KG1 (cell line): ENCODE measurements at regions not wholly inside any gene's neighbourhood (a gene's known extent, or its start where the extent isn't known, plus 50 kb on each side); places are given as distances from the start of the nearest gene placed in this dataset.
"Not testable (repeated sequence)": the region's sequence is repeated elsewhere in the genome, so short reads cannot be mapped to it uniquely, and the experiment has no call there.

Experiments
- DNase-seq: peaks from one replicate; lab custom pipeline; 2025; lab: John Stamatoyannopoulos, UW

DNA sequence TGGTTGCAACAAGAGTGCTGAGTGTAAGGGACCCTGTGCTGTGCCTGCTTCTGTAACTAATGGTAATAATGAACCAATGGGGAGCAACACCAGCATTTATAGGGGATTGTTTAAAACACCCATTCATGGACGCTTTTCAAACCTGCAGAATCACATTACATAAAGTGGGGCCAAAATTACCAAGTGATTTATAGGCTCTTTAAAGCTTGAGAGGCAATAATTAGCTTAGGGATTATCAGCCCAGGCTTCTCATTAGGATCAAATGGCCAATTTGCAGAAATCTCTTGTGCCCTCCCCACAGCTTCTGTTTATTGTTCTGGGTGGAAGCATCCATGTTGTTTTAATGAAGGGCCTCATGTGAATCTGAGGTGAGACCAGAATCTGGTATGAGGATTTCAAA, 125.5 kb downstream of the ZNF486 start:
- DNase-seq: not testable (repeated sequence)

DNA sequence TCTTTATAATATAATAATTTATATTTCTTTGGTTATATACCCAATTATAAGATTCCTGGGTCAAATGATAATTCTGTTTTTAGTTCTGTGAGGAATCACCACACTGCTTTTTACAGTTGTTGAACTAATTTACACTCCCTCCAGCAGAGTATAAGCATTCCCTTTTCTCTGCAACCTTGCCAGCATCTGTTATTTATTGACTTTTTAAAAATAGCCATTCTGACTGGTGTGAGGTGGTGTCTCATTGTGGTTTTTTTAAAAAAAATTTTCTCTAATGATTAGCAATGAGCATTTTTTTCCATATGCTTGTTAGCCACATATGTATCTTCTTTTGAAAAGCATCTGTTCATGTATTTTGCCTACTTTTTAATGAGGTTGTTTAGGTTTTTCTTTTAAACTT, 122.2 kb downstream of the ZNF486 start:
- DNase-seq: no peak

DNA sequence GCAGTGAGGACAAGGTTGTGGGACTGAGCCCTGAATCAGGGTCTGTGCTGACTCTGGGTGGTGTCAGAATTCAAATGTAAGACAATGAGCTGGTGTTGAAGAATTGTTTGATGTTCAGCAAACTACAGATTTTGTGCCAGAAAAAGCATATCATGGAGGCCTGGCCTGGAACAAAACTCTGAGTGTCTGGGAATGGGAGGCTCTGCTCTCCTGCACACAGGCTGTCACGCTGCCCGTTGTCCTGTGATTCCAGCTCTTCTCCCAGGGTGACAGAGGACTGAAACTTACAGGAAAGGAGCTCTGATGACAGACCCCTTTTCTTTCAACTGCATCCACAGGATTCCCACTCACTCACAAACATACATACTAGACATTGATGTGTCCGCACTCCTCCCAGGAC, 120.1 kb downstream of the ZNF486 start:
- no peak for DNase-seq

DNA sequence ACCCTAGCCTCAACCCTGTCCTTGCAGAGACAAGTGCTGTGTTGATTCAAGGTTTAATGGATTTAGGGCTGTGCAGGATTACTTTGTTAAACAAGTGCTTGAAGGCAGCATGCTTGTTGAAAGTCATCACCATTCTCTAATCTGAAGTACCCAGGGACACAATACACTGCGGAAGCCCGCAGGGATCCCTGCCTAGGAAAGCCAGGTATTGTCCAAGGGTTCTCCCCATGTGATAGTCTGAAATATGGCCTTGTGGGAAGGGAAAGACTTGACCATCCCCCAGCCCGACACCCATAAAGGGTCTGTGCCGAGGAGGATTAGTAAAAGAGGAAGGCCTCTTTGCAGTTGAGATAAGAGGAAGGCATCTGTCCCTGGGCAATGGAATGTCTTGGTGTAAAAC, 118.9 kb downstream of the ZNF486 start:
- not testable (repeated sequence) for DNase-seq

DNA sequence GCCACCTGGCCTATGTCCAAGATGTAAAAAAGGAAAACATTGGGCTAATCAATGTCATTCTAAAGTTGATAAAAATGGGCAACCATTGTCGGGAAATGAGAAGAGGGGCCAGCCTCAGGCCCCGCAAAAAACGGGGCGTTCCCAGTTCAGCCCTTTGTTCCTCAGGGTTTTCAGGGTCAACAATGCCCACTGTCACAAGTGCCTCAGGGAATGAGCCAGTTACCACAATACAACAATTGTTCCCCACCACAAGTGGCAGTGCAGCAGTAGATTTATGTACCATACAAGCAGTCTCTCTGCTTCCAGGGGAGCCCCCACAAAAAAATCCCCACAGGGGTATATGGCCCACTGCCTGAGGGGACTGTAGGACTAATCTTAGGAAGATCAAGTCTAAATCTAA, 112.5 kb downstream of the ZNF486 start:
- no peak for DNase-seq

DNA sequence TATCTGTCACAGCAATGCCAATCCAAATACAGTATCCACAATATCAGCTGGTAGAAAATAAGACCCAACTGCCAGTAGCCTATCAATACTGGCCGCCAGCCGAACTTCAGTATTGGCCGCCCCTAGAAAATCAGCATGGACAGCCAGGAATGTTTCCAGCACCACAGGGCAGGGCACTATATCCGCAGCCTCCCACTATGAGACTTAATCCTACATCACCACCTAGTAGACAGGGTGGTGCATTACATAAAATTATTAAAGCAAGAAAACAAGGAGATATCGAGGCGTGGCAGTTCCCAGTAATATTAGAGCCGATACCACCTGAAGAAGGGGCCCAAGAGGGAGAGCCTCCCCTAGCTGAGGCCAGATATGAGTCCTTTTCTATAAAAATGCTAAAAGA, 111.3 kb downstream of the ZNF486 start:
- DNase-seq: no peak

DNA sequence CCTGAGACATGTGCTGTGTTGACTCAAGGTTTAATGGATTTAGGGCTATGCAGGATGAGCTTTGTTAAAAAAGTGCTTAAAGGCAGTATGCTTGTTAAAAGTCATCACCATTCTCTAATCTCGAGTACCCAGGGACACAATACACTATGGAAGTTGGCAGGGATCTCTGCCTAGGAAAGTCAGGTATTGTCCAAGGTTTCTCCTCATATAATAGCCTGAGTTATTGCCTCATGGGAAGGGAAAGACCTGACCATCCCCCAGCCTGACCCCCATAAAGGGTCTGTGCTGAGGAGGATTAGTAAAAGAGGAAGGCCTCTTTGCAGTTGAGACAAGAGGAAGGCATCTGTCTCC, 109.7 kb downstream of the ZNF486 start:
- not testable (repeated sequence) for DNase-seq

DNA sequence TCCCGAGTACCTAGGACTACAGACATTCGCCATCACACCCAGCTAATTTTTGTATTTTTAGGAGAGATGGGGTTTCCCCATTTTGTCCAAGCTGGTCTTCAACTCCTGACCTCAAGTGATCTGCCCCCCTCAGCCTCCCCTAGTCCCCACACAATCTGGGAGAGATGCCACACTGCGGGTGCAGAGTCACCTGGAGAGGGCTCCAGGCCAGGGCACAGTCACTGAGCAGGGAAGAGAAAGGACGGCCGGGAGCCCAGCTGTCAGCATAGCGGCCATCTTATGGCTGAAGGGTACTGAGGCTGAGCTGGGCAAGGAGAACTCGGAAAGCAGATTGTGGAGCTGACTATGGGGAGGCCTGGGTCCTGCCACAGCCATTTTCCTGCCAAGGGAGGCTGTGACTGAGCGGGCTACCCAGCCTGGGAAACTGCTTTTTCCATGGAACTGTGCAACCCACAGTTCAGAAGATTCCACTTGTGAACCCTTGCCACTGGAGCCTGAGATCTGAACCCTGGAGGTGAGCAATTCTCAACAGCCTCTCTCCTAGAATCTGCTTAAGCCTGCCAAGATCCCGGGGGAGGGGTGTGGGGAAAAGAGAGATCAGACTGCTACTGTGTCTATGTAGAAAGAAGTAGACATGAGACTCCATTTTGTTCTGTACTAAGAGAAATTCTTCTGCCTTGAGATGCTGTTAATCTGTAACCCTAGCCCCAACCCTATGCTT, 109.2 kb downstream of the ZNF486 start:
- no peak for DNase-seq

DNA sequence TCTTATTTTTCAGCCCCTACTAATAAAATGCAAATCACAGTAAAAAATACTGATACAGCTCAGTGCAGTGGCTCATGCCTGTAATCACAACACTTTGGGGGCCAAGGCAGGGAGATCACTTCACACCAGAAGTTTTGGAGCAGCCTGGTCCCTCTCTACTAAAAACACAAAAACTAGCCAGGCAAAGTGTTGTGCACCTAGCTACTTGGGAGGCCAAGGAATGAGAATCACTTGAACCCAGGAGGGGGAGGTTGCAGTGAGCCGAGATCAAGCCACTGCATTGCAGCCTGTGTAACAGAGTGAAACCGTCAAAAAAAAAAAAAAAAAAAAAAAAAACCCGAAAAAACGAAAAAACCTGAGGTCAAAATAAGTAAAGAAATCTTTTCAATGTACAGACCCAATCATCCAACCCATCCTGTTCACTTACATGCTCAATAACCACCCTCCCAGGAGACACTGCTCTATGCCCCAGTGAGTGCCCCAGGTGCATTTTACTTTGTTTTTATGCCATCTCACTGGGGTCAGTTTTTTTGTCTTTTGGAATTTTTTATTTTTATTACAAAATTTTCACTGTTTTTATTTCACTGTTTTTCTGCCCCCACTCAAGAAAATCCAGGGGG, 107.0 kb downstream of the ZNF486 start:
- DNase-seq: no peak

DNA sequence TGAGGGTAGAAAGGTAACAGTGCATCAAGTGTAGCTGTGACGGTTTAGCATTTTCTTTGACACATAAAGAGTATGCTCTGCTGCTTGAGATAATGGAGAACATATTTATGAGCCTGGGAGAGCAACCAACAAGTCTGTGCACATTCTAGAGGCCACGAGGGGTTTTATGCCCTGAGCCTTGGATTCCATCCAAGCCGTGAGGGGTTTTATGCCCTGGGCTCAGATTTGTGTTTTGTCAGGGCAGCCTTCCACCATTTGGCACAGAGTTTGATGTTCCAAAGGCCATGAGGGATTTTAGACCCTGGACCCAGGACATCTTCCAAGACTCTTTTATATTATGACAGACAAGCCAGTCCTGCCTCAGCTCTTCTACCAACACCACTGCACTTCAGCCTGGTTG, 106.4 kb downstream of the ZNF486 start:
- no peak for DNase-seq

DNA sequence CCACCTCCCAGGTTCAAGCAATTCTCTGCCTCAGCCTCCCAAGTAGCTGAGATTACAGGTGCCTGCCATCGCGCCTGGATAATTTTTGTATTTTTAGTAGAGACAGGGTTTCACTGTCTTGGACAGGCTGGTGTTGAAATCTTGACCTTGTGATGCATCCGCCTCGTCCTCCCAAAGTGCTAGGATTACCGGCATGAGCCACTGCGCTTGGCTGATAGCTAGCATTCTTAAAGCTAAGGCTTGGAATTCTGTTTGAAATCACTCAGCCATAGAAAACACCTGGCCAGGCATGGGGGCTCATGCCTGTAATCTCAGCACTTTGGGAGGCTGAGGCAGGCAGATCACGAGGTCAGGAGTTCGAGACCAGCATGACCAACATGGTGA, 105.6 kb downstream of the ZNF486 start:
- not testable (repeated sequence) for DNase-seq

DNA sequence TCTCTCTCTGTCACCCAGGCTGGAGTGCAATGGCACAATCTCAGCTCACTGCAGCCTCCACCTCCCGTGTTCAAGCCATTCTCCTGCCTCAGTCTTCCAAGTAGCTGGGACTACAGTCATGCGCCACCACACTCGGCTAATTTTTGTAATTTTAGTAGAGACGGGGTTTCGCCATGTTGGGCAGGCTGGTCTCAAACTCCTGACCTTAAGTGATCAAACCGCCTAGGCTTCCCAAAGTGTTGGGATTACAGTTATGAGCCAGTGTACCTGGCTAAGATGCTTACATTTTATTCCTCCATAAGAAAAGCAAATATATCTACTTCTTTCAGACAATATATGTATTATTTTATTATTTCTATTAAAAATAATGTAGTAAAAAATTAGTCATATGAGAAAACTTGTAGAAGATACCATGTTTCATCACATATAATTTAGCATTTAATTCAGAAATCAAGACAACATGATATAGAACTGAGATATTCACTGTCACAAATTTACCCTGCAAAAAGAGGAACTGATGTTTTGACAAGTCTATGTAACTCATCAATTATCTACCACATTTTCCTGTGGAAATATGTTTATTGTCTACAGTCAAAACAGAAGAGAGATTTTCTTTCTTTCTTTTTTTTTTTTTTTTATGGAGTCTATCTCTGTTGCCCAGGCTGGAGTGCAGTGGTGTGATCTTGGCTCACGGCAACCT, 105.1 kb downstream of the ZNF486 start:
- DNase-seq: not testable (repeated sequence)

DNA sequence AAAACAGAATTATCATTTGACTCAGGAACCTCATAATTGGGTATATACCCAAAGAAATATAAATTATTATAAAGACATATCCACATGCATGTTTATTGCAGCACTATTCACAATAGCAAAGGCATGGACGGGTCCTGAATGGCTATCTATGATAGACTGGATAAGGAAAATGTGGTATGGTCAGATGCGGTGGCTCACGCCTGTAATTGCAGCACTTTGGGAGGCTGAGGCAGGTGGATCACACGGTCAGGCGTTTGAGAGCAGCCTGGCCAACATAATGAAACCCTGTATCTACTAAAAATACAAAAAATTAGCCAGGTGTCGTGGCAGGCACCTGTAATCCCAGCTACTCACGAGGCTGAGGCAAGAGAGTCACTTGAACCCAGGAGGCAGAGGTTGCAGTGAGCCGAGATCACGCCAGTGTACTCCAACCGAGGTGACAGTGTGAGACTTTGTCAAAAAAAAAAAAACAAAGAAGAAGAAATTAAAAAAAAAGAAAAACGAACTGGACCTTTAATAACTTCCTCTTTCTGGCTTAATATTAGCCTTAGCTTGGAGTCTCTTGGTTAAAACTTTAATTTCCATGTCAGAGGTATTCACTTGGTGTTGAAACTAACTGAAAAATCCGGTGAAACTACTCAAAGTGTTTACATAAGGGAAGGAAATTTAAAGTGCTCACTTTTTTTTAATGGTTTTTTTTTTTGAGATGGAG, 104.4 kb downstream of the ZNF486 start:
- no peak for DNase-seq

DNA sequence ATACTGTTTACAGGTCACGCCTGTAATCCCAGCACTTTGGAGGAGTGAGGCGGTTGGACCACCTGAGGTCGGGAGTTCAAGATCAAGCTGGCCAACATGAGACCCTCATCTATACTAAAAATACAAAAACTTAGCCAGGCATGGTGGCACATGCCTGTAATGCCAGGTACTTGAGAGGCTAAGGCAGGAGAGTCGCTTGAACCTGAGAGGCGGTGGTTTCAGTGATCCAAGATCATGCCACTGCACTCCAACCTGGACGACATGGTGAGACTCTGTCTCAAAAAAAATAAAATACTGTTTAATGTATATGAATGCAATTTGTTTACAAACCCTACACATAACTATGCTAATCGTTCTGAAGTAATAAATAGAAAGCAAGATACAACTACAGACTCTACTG, 102.4 kb downstream of the ZNF486 start:
- no peak for DNase-seq

DNA sequence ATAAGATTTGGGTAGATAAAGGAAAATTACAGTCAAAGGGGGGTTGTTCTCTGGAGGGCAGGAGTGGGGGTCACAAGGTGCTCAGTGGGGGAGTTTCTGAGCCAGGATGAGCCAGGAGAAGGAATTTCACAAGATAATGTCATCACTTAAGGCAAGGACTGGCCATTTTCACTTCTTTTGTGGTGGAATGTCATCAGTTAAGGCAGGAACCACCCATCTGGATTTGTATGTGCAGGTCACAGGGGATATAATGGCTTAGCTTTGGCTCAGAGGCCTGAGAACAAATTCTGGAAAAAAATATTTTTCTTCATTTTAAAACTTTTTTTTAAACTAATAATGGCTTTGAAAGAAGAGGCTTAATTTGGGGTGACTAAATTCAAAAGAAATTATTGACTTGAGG, 94.5 kb downstream of the ZNF486 start:
- DNase-seq: not testable (repeated sequence)

DNA sequence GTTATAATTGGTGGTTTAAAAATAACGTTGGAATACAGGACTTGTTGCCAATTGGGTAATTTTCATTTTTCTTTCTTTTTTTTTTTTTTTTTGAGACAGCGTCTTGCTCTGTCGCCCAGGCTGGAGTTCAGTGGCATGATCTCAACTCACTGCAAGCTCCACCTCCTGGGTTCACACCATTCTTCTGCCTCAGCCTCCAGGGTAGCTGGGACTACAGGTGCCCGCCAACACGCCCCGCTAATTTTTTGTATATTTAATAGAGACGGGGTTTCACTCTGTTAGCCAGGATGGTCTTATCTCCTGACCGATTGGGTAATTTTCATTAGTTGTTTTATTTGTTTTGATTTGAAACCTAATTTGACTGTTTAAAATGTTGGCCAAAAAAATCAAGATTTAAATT, 93.7 kb downstream of the ZNF486 start:
- not testable (repeated sequence) for DNase-seq

DNA sequence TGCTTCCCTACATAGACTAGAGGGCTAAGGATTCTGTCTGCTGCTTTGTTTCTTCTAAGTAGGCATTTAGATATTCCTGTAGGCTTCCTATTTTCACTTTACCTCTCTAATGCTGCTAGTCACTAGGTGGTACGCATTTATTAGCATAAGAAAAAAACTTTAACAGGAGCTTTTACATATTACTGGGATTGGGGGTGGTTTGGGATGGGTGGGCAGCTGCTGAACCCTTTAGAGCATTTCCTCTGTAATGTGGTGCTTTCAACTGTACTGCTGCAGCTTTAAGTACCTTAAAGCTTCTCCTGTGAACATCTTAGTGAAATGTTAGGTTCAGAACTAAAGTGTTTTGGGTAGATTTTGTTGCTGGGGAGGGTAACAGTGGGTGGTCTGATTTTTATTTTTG, 92.6 kb downstream of the ZNF486 start:
- DNase-seq: no peak

DNA sequence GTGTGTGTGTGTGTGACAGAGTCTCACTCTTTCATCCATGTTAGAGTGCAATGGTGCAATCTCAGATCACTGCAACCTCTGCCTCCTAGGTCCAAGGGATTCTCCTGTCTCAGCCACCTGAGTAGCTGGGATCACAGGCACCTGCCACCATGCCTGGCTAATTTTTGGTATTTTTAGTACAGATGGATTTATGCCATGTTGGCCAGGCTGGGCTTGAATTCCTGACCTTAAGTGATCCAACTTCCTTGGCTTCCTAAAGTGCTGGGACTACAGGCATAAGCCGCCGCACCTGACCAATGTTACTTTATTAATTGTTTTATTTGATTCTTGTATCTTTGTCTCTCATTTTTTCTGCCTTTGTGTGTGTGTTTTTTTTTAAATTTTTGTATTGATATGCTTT, 89.6 kb downstream of the ZNF486 start:
- no peak for DNase-seq

DNA sequence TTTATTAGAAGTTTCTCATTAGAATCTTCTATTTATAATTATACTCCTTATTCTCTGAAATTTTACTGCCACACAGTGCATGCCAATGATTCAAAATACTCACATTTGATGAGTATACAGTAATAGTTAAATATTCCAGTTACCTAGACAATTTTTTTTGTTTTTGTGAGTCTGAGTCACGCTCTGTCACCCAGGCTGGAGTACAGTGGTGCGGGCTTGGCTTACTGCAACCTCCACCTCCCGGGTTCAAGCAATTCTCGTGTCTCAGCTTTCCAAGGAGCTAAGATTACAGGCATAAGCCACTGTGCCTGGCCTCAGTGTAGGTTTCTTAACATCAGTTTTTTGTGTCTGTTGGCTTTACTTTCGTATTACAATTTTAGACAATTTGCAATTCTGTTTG, 87.1 kb downstream of the ZNF486 start:
- no peak for DNase-seq

DNA sequence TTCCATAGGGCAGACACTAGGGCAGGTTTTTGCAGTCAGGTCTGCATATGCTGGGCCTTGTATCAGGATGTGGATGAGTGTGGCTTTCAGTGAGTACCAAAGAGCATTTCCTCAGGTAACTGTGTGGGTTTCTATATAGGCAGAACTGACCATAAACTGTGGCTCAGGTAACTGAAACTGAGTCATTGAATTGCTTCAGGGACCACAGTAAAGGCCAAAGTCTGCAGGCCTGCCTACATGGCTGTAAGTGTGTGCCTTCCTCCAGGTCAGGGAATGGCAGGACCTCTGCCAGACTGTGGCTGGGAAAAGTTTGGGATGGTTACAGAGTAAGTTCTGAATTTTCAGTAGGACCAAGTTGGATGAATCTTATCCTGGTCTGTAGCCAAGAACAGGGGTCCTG, 85.6 kb downstream of the ZNF486 start:
- DNase-seq: no peak

DNA sequence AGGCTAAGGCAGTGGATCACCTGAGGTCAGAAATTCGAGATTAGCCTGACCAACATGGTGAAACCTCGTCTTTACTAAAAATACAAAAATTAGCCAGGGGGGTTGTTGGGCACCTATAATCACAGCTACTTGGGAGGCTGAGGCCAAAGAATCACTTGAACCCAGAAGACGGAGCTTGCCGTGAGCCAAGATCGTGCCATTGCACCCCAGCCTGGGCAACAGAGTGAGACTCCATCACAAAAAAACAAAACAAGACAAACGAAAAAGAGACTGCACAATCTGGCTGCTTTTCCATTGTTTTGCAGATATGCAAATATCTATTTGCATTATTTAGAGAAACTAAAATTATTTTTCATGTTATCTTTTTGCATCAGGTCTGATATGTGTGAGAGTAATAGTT, 83.6 kb downstream of the ZNF486 start:
- no peak for DNase-seq

DNA sequence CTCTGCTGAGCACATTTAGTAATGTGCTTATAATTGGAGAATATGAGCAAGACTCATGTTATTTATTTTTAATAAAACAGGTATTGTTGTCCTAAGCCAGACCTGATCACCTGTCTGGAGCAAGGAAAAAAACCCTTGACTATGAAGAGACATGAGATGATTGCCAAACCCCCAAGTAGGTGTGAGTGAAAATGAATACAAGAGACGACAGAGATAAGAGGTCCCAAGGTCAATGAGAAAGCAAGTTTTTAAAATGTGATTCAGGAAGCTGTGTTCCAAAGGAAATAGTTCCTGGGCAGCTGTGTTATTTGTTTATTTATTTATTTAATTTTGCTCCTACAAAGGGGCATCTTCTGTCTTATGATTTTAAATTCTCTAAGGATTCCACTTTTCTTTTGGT, 83.1 kb downstream of the ZNF486 start:
- no peak for DNase-seq
